A673 (cell line): ENCODE measurements at regions not wholly inside any gene's neighbourhood (a gene's known extent, or its start where the extent isn't known, plus 50 kb on each side); places are given as distances from the start of the nearest gene placed in this dataset.

Source experiments
- EZH2 ChIP-seq: fragments of 200-600 bp; sonication (generic); IDR thresholded peaks from 2 replicates; pipeline ENCODE4 v1.6.1; 2017; ENCODE audit warnings: borderline replicate concordance, low read depth, mild to moderate bottlenecking, mixed read lengths, antibody characterized with exemption, low read length; ENCODE audit not compliant: poor library complexity, severe bottlenecking
- TF ChIP-seq, protein P1 (sequence below): fragments of 300-800, 200-600 bp; sonication (generic); conservative IDR thresholded peaks from 2 replicates; pipeline ENCODE4 v1.5.1; 2017; ENCODE audit warnings: low read depth, mild to moderate bottlenecking, antibody characterized with exemption, low read length, moderate library complexity, mixed read lengths

DNA sequence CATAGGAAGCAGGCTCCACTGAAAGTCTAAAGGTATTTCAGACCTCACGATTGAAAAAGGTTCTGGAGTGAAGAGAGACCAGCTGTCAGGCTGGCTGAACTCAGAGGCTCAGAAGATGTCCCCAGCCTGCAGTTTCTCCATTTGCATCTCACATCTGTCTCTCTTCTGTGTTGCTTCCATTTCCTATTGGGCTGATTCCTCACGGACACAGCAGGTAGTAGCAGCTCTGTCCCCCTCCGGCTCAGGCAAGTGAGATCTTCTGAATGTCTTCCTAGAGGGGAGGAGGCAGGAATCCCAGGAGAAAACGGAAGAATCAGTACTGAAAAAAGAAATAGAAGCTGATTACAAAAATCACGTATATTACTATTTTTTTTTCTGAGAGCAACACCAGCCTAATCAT lies 274.1 kb upstream of the COBL start:
- TF ChIP-seq, protein P1, sequence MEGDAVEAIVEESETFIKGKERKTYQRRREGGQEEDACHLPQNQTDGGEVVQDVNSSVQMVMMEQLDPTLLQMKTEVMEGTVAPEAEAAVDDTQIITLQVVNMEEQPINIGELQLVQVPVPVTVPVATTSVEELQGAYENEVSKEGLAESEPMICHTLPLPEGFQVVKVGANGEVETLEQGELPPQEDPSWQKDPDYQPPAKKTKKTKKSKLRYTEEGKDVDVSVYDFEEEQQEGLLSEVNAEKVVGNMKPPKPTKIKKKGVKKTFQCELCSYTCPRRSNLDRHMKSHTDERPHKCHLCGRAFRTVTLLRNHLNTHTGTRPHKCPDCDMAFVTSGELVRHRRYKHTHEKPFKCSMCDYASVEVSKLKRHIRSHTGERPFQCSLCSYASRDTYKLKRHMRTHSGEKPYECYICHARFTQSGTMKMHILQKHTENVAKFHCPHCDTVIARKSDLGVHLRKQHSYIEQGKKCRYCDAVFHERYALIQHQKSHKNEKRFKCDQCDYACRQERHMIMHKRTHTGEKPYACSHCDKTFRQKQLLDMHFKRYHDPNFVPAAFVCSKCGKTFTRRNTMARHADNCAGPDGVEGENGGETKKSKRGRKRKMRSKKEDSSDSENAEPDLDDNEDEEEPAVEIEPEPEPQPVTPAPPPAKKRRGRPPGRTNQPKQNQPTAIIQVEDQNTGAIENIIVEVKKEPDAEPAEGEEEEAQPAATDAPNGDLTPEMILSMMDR = no peak
- TF ChIP-seq EZH2 = no peak
